GM21737 (cell line): ENCODE measurements at regions not wholly inside any gene's neighbourhood (a gene's known extent, or its start where the extent isn't known, plus 50 kb on each side); places are given as distances from the start of the nearest gene placed in this dataset.
"Not testable (repeated sequence)": the region's sequence is repeated elsewhere in the genome, so short reads cannot be mapped to it uniquely, and the experiment has no call there.

ENCODE experiments used
- ATAC-seq: cut with Tn5 transposase; IDR thresholded peaks from one replicate; pipeline ENCODE4 v1.9.1; 2021; ENCODE audit warnings: mild to moderate bottlenecking, moderate library complexity; ENCODE audit not compliant: unreplicated experiment

DNA sequence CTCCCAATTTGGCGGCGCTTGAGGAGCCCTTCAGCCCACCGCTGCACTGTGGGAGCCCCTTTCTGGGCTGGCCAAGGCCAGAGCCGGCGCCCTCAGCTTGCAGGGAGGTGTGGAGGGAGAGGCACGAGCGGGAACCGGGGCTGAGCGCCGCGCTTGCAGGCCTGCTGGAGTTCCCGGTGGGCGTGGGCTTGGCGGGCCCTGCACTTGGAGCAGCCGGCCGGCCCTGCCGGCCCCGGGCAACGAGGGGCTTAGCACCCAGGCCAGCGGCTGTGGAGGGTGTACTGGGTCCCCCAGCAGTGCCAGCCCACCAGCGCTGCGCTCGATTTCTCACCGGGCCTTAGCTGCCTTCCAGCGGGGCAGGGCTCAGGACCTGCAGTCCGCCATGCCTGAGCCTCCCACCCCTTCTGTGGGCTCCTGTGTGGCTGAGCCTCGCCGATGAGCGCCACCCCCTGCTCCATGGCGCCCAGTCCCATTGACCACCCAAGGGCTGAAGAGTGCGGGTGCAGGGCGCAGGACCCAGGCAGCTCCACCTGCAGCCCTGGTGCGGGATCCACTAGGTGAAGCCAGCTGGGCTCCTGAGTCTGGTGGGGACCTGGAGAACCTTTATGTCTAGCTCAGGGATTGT lies 815.4 kb upstream of the B3GALT2 start:
- ATAC-seq: not testable (repeated sequence)

GRCh38 chr1:193988885-193989284 lies 802.5 kb upstream of the B3GALT2 start:
- ATAC-seq: no peak

DNA sequence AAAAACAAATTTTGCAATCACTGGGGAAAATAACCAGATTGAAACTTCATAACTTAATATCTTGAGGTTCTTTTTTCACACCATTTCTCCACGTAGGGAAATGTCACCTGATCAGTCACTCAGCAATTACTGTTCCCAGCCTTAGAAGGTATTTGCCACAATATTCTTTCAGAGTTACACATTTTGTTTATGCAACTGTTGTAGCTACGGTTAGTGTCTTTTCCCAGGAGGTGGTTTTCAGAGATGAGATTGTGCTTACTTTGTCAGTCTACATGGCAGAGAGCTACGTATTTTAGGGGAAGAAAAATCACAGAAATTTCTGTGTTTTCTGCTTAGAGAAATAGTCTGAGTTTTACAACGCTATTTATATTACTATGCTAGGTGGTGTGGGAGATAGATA lies 792.8 kb upstream of the B3GALT2 start:
- ATAC-seq: no peak

- ATAC-seq: no peak
Observed at GRCh38 chr1:193974286-193974798, 787.9 kb upstream of the B3GALT2 start.

DNA sequence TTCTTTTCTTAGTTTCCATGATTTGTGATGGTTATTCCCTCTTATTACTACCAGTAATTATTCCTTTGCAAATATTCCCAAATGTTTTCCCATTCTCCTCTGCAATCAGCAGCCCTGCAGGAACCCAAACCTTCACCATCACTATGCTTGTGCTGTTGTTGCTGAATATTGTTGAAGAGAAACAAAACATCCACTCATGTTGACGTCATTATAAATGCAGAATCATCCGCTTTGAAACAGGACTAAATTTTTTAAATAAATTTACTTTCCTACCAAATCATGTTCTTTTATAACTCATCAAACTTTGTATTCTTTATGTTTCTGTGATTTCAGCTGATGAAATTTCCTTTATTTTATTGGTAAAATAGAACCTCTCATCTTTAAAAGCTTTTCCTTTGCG lies 787.0 kb upstream of the B3GALT2 start:
- no peak for ATAC-seq

- no peak for ATAC-seq
Observed at GRCh38 chr1:193971595-193971994, 785.2 kb upstream of the B3GALT2 start.

DNA sequence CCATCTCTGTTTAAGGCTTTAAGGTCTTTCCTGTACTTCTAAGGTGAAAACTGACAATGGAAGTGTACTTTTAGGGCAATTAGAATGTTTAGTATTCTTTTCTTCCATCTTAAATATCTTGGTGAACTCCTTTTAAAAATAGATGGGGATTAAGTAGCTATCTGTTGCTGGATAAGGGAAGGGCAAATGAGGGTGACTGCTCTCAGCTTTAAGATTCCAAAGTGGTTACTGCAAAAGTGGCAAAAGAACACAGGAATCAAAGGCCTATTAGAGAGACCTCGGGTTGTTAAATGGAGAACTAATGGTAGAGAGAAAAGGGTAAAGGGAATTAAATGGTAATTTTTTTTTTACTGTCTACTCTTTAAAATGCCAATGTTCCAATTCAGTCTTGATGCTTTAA lies 774.1 kb upstream of the B3GALT2 start:
- no peak for ATAC-seq

DNA sequence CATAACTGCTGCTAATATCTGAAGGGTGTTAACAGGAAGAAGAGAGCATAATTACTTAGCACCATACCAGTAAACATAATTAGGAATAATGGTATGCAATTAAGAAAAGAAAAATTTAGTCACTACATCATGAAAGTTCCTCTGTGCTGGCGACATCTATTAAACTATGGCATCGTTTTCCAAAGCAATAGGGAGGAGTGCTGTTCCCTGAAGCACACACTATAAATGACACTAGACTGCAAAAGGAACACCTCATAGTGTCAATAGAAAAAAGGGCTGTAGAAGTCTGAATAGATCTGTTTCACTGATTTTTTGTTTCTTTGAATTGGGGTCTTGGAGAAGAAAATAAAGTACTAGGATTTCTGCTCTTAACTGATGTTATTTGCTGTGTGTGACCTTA lies 773.6 kb upstream of the B3GALT2 start:
- ATAC-seq: no peak

GRCh38 chr1:193957556-193958095 lies 771.2 kb upstream of the B3GALT2 start:
- ATAC-seq: no peak

- no peak for ATAC-seq
Observed at GRCh38 chr1:193952778-193953374, 766.5 kb upstream of the B3GALT2 start.

DNA sequence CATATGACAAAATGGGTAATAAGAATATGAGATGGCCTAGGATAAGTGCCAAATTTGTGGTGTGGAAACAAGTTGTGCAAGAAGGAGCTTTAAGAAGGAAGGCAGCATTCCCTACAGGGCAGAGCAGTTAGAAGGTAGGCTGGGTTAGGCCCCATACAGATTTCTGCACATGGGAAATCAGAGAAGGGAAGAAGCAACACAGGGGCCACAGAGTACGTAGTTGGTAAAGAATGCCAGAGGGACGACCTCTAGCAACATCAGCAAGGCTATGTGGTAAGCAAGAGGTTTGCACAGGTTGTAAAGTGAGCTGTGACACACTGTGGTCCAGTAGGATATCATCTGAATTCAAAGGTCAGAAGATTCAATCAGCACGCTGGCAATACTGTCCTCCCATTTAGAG lies 765.6 kb upstream of the B3GALT2 start:
- ATAC-seq: no peak

DNA sequence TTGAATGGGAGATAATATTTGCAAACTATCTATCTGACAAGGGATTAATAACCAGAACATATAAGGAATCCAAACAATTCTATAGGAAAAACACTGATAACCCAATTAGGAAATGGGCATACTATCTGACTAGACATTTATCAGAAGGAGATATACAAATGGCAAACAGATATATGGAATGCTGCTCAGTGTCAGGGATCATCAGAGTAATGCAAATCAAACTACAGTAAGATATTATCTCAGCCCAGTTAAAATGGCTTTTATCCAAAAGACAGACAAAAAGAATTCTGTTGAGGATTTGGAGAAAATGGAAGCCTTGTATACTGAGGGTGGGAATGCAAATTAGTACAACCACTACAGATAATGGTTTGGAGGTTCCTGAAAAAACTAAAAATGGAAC lies 758.0 kb upstream of the B3GALT2 start:
- no peak for ATAC-seq

DNA sequence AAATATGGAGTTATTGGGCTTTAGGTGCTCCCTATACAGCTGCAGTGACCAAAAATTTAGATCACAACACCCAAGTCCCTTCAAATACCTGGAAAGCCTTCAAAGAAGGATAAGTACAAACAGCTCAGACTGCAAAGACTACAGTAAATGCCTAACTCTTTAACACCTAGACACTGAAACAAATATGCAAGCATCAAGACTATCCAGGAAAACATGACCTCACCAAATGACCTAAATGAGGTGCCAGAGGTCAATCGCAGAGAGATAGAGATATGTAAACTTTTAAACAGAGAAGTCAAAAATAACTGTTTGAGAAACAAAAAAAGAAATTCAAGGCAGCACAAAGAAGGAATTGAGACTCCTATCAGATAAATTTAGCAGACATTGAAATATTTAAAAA lies 753.8 kb upstream of the B3GALT2 start:
- ATAC-seq: no peak

DNA sequence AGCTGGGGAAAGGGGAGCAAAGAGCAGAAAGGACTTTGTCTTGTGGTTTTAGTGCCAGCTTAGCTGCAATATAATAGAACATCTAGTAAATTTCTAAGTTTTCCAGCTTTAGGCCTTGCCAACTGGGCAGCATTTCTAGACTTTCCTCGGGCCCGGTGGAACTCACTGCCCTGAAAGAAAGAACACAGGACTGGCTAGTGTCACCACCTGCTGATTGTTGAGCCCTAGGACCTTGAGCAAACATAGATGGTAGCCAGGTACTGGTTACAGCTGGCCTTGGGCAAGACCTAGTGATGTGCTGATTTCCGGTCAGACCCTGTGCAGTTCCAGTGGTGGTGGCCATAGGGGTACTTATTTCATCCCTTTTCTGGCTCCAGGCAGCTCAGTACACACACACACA lies 753.2 kb upstream of the B3GALT2 start:
- no peak for ATAC-seq

GRCh38 chr1:193937308-193937707 lies 750.9 kb upstream of the B3GALT2 start:
- ATAC-seq: no peak

GRCh38 chr1:193932979-193933378 lies 746.6 kb upstream of the B3GALT2 start:
- no peak for ATAC-seq

GRCh38 chr1:193931356-193931755 lies 744.9 kb upstream of the B3GALT2 start:
- ATAC-seq: no peak

GRCh38 chr1:193929374-193930033 lies 743.1 kb upstream of the B3GALT2 start:
- no peak for ATAC-seq

DNA sequence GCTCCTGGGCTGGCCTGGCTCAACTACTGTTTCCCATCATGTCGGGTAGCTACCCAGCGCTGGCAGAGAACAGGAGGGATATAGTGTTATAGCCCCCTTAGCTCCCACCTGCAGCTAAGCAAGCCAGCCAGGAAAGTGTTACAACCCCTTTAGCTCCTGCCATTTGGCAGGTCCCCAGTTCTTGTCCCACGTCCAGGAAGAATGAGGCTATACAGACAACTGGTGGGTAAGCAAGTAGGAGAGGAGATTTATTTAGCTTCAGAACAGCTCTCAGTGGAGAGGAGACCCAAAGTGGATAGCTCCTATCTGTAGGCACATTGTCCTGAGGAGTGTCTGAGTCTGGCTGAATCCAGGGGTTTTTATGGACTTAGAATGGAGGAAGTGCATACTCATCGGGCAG lies 741.1 kb upstream of the B3GALT2 start:
- ATAC-seq: no peak

DNA sequence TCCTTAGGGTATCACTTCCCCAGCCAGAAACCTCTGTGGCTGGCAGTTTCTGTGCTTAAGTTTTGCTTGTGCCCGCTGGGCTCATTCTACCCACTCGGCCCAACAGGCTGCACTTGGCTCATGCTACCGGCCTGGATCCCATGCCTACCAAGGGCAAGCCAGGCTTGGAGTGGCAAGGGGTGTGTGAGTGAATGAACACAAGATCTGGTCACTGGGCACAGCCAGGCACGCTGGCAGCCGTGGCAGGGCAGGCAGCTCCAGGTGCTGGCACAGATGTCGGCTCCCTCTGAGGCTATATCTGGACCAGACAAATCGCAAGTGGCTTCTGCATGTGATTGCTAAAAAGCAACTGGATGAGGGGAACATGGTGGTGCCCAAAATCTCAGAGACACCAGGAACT lies 740.5 kb upstream of the B3GALT2 start:
- ATAC-seq: no peak

- ATAC-seq: no peak
Observed at GRCh38 chr1:193919827-193920226, 733.4 kb upstream of the B3GALT2 start.

- no peak for ATAC-seq
Observed at GRCh38 chr1:193916452-193916851, 730.0 kb upstream of the B3GALT2 start.
